Adrenal gland (tissue), 9 donors: ENCODE measurements at regions not wholly inside any gene's neighbourhood (a gene's known extent, or its start where the extent isn't known, plus 50 kb on each side); places are given as distances from the start of the nearest gene placed in this dataset.

Experiments
- DNase-seq, 7 donors: peaks; one replicate each; pipeline ENCODE4 v3.0.0-alpha.2; 2019 to 2020
- H3K27ac ChIP-seq, 5 donors: fragments of 200-600 bp; sonication (generic) in 4 of 5; 1 replicate in 3 of 5; 2 replicates in 2 of 5; pipeline versions ENCODE4 v1.5.1 to v1.8.0; 2016 to 2020; ENCODE audit warnings: mild to moderate bottlenecking in 1 of 5
- H3K27me3 ChIP-seq: fragments of 200-600 bp; 2 replicates; pipeline ENCODE4 v1.8.0; 2021
- H3K36me3 ChIP-seq, 2 donors: fragments of 200-600 bp; replicated peaks in 1 of 2; 1 replicate in 1 of 2; 2 replicates in 1 of 2; pipeline versions ENCODE4 v1.5.1 to v1.8.0; 2018 to 2022
- H3K4me1 ChIP-seq, 2 donors: fragments of 200-600 bp; replicated peaks in 1 of 2; 1 replicate in 1 of 2; 2 replicates in 1 of 2; pipeline versions ENCODE4 v1.5.1 to v1.8.0; 2018 to 2021
- H3K4me3 ChIP-seq, 4 donors: fragments of 200-600 bp; sonication (generic) in 3 of 4; one replicate each; pipeline ENCODE4 v1.5.1; 2016 to 2018
- H3K9me3 ChIP-seq, 3 donors: fragments of 200-600 bp; sonication (generic) in 1 of 3; replicated peaks in 1 of 3; 1 replicate in 2 of 3; 2 replicates in 1 of 3; pipeline versions ENCODE4 v1.5.1 to v1.8.0; 2016 to 2021
- CTCF ChIP-seq, 6 experiments: fragments of 450-650 bp in 4 of 6; fragments of 200-600 bp in 2 of 6; sonication (generic) in 1 of 6; IDR thresholded peaks; 1 replicate in 5 of 6; 2 replicates in 1 of 6; pipeline versions ENCODE4 v1.5.1 to v1.8.0; 2016 to 2021; ENCODE audit warnings: antibody characterized with exemption in 6 of 6, mild to moderate bottlenecking in 2 of 6, moderate library complexity in 1 of 6
- POLR2A ChIP-seq, 2 donors: fragments of 450-650 bp; IDR thresholded peaks; one replicate each; pipeline ENCODE4 v1.6.1; 2017; ENCODE audit warnings: antibody characterized with exemption in 2 of 2, mild to moderate bottlenecking in 2 of 2, moderate library complexity in 1 of 2
- WGBS, 4 donors: extraction: QIAGEN DNeasy Blood & Tissue Kit in 2 of 4; methylation state at CpG; one replicate each; pipeline versions ENCODE4 v1.1.5 to v1.1.7; 2013 to 2017; 5-methylcytosine and 5-hydroxymethylcytosine counted together
- intact Hi-C, 2 donors: fragments of 100-400 bp; cut with DNase I; formaldehyde crosslinking; loops; one replicate each; pipeline versions ENCODE4 v1.14.1 to v1.15.0; 2022 to 2023
- donor health status: healthy with polysubstance abuse.
- donor health status: Bipolar disorder and iron deficiency.
- donor health status: DM: yes; HTN: yes; CAD: no.
- donor health status: DM: no; HTN: no; CAD: no.
- donor health status: DM: no; HTN: no; CAD: no.

- Histone ChIP-seq H3K36me3 (no peaks in the 10 kb centered on the region), H3K27ac (no peak overlapping the region), H3K4me1 (peaks cover 0 to 4% of the 10 kb centered on the region in 2 donors), H3K27me3 (no peaks in the 10 kb centered on the region), H3K9me3 (no peaks in the 10 kb centered on the region), H3K4me3 (no peak overlapping the region)
- TF ChIP-seq POLR2A (IDR thresholded peaks at IDR 0.05), result no peak
- no peak for TF ChIP-seq CTCF (IDR thresholded peaks at IDR 0.05)
- intact Hi-C loops, result no loop called here
- peak in 1 of 7 donors; percentile 14 for DNase-seq
- 86 to 90% (median 88%) methylated on average over 6 of the region's 6 CpGs for WGBS, 4 donors
Measured at GRCh38 chr14:101223127-101223526, 319.6 kb upstream of the RTL1 start.

GRCh38 chr14:101223561-101224162 lies 320.1 kb upstream of the RTL1 start:
- WGBS, 4 donors, result 85 to 95% (median 87%) methylated on average over 9 to 10 of the region's 10 CpGs
- Histone ChIP-seq H3K36me3 (no peaks in the 10 kb centered on the region), H3K9me3 (no peaks in the 10 kb centered on the region), H3K4me1 (peaks cover 0 to 4% of the 10 kb centered on the region in 2 donors), H3K27ac (no peak overlapping the region), H3K4me3 (no peak overlapping the region), H3K27me3 (no peaks in the 10 kb centered on the region)
- intact Hi-C loops, result no loop called here
- TF ChIP-seq POLR2A (IDR thresholded peaks at IDR 0.05) (no peak), CTCF (IDR thresholded peaks at IDR 0.05) (no peak)
- peak in 1 of 7 donors; percentile 42 for DNase-seq

- TF ChIP-seq POLR2A (IDR thresholded peaks at IDR 0.05) (no peak), CTCF (IDR thresholded peaks at IDR 0.05) (no peak)
- Histone ChIP-seq H3K4me3 (no peak overlapping the region), H3K27me3 (no peaks in the 10 kb centered on the region), H3K9me3 (no peaks in the 10 kb centered on the region), H3K4me1 (peaks cover 0 to 4% of the 10 kb centered on the region in 2 donors), H3K36me3 (no peaks in the 10 kb centered on the region), H3K27ac (peak overlapping the region in 1 of 5 donors; percentile 54)
- intact Hi-C loops, result no loop called here
- DNase-seq, result peak in 2 of 7 donors; percentile 13 to 85
- 65 to 82% (median 76%) methylated on average over 9 to 22 of the region's 22 CpGs for WGBS, 4 donors
Measured at GRCh38 chr14:101224356-101225156, 321.0 kb upstream of the RTL1 start.

GRCh38 chr14:101225157-101226152 lies 321.9 kb upstream of the RTL1 start:
- Histone ChIP-seq H3K36me3 (no peaks in the 10 kb centered on the region), H3K4me1 (peaks cover 0 to 4% of the 10 kb centered on the region in 2 donors), H3K27ac (peak overlapping the region in 1 of 5 donors; percentile 54), H3K4me3 (no peak overlapping the region), H3K9me3 (no peaks in the 10 kb centered on the region), H3K27me3 (no peaks in the 10 kb centered on the region)
- intact Hi-C loops, result no loop called here
- no peak for TF ChIP-seq CTCF (IDR thresholded peaks at IDR 0.05)
- no peak for TF ChIP-seq POLR2A (IDR thresholded peaks at IDR 0.05)
- DNase-seq, result peak in 1 of 7 donors; percentile 21
- WGBS, 4 donors, result 63 to 71% (median 65%) methylated on average over 16 to 28 of the region's 28 CpGs
